AG04450 (cell line): ENCODE measurements at regions not wholly inside any gene's neighbourhood (a gene's known extent, or its start where the extent isn't known, plus 50 kb on each side); places are given as distances from the start of the nearest gene placed in this dataset.

ENCODE experiments used
- CTCF ChIA-PET: fragments of 300-600, 350-600 bp; formaldehyde crosslinking; extraction: SDS; loops from one replicate; lab custom pipeline; 2022; ENCODE audit warnings: antibody characterized with exemption, inconsistent platforms; lab: Charles Lee
- POLR2A ChIA-PET: fragments of 350-600 bp; formaldehyde crosslinking; extraction: SDS; loops from one replicate; lab custom pipeline; 2021; ENCODE audit warnings: antibody characterized with exemption, inconsistent platforms; lab: Yijun Ruan, JAX
- DNase-seq: peaks from one replicate; pipeline ENCODE4 v3.0.0-alpha.2; 2011; ENCODE audit warnings: low read depth, low spot score
- H3K27ac ChIP-seq: one replicate; pipeline ENCODE4 v1.5.1; 2012; ENCODE audit warnings: low read depth, low read length, control low read depth
- H3K27me3 ChIP-seq: one replicate; pipeline ENCODE4 v1.6.0; 2012; ENCODE audit warnings: low read length; ENCODE audit not compliant: control insufficient read depth, insufficient read depth
- H3K4me3 ChIP-seq: 2 replicates; pipeline ENCODE4 v1.5.1; 2011; ENCODE audit warnings: mild to moderate bottlenecking, low read depth, low read length, control low read depth
- H3K9me3 ChIP-seq: 2 replicates; pipeline ENCODE4 v1.5.1; 2012; ENCODE audit warnings: low read length; ENCODE audit not compliant: control insufficient read depth, insufficient read depth
- TF ChIP-seq, protein P1 (sequence below): IDR thresholded peaks from 2 replicates; pipeline ENCODE4 v1.5.1; 2011; ENCODE audit warnings: low read depth, low read length, control low read depth, inconsistent platforms

DNA sequence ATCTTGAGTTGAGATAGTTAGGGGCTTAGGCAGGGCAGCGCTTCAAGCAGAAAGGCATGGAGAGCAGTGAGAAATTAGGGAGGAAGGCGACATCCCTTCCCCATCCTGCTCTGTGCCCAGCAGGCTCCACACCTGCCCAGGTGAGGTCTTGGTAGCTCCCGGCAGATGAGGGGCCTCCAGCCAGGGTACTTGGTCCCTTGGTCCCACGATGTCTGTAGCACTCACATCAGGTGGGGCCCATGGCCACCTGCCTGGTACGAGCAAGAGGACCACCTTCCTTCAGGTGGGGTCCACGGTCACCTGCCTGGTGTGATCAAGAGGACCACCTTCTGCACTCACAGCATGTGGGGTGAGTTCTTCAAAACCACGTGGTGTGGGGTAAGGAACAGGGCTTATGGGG is 91.2 kb downstream of the GALR1 start:
- no peak overlapping the region for H3K4me3 ChIP-seq
- no peak overlapping the region for H3K27ac ChIP-seq
- TF ChIP-seq, protein P1, sequence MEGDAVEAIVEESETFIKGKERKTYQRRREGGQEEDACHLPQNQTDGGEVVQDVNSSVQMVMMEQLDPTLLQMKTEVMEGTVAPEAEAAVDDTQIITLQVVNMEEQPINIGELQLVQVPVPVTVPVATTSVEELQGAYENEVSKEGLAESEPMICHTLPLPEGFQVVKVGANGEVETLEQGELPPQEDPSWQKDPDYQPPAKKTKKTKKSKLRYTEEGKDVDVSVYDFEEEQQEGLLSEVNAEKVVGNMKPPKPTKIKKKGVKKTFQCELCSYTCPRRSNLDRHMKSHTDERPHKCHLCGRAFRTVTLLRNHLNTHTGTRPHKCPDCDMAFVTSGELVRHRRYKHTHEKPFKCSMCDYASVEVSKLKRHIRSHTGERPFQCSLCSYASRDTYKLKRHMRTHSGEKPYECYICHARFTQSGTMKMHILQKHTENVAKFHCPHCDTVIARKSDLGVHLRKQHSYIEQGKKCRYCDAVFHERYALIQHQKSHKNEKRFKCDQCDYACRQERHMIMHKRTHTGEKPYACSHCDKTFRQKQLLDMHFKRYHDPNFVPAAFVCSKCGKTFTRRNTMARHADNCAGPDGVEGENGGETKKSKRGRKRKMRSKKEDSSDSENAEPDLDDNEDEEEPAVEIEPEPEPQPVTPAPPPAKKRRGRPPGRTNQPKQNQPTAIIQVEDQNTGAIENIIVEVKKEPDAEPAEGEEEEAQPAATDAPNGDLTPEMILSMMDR = no peak
- CTCF ChIA-PET = no interaction called here
- POLR2A ChIA-PET = no interaction called here
- no peak for DNase-seq
- H3K9me3 ChIP-seq = peaks cover 69% of the 10 kb centered on the region
- H3K27me3 ChIP-seq = no peaks in the 10 kb centered on the region

DNA sequence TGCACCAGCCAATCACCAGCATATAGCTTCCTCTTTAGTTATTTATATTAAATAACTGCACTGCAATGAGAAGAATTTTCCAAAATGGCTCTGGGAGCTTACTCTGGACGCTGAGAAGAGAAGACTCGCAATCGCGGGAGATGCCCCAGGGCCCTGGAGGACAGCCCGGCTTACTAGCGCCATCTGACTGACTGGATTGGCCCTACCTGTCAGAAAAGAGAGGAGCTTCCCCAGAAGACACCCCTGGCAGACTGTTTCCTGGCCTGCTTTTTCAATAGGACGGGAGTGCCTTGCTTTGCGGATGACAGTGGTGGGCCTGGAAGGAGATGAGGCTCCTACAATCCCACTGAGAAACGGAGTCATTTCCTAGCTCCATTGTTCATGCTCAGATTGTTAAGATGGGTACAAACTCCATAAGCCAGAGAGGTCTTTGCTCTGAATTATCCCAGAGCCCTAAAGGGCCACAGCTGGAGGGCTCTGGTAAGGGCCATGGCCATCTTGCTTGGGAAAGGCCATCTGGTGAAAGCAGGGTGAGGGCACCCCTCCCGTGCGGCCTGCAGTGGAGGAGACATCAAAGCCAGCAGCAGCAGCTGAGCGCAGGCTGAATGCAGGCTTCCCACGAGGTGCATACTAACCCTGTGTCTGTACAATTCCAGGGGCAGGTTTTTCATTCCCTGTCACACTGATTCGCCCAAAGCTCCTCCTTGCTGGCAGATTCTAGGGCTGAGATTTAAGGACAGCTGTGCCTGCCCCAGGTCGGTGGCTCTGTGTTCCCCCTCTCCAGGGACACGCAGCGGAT is 92.1 kb downstream of the GALR1 start:
- Histone ChIP-seq H3K27me3 (no peaks in the 10 kb centered on the region), H3K4me3 (no peak overlapping the region), H3K27ac (no peak overlapping the region), H3K9me3 (peaks cover 63% of the 10 kb centered on the region)
- DNase-seq = no peak
- CTCF ChIA-PET = no interaction called here
- TF ChIP-seq, protein P1 = no peak
- POLR2A ChIA-PET = no interaction called here

DNA sequence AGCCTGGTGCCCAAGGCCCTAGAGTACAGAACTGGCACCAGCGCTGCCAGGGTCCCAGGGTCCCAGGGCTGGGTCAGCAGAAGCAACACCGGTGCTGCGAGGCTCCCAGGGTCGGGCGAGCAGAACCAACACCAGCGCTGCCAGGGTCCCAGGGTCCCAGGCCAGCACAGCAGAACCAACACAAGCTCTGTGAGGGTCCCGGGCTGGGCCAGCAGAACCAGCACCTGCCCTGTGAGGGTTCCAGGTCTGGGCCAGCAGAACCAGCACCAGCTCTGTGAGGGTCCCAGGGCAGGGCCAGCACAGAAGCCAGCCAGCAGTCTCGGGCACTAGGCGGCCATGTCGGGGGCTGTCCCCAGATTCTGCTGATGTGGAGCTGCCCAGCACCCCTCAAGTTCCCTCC is 93.1 kb downstream of the GALR1 start:
- TF ChIP-seq, protein P1 = no peak
- ChIA-PET POLR2A (no interaction called here), CTCF (no interaction called here)
- Histone ChIP-seq H3K27ac (no peak overlapping the region), H3K4me3 (no peak overlapping the region), H3K27me3 (no peaks in the 10 kb centered on the region), H3K9me3 (peaks cover 63% of the 10 kb centered on the region)
- DNase-seq = no peak

DNA sequence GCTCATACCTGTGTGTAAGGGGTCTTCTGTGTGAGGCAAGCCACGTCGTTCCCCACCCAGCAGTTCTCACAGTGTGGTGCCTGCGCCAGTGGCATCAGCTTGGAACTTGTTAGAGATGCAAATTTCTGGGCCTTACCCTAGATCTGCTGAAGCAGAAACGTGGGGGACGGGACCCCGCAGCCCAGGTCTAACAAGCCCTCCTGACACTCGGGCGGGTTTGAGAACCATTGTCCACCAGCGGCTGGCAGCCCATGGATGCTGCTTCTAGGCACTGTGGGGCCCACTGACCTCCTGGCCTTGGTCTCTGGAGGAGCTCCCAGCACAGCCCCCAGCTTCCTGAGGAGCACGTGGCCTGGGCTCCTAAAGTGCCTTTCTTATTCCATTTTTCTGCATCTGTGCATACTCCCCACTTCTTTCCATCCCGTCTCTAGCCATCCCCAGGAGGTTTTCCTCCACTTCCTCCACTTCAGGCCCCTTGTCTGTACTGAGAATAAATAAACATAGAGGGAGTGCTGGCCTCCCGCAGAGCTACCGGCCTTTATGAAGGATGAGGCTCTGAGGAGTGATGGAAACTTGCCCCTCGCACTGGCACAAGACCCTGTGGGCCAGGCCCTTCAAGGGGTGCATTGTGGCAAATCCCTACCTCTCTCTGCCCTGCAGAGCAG is 94.3 kb downstream of the GALR1 start:
- no peaks in the 10 kb centered on the region for H3K27me3 ChIP-seq
- CTCF ChIA-PET = no interaction called here
- POLR2A ChIA-PET = no interaction called here
- peaks cover 55% of the 10 kb centered on the region for H3K9me3 ChIP-seq
- H3K4me3 ChIP-seq = no peak overlapping the region
- no peak for DNase-seq
- TF ChIP-seq, protein P1 = no peak
- no peak overlapping the region for H3K27ac ChIP-seq
